VCaP (cell line): ENCODE measurements at regions not wholly inside any gene's neighbourhood (a gene's known extent, or its start where the extent isn't known, plus 50 kb on each side); places are given as distances from the start of the nearest gene placed in this dataset.

Experiments
- H3K27ac ChIP-seq: fragments of 450-650 bp; 2 replicates; pipeline ENCODE4 v1.5.1; 2017
- TF ChIP-seq, protein P1 (sequence below): fragments of 450-650 bp; conservative IDR thresholded peaks from 2 replicates; pipeline ENCODE4 v1.5.1; 2017; ENCODE audit warnings: mild to moderate bottlenecking, moderate library complexity

DNA sequence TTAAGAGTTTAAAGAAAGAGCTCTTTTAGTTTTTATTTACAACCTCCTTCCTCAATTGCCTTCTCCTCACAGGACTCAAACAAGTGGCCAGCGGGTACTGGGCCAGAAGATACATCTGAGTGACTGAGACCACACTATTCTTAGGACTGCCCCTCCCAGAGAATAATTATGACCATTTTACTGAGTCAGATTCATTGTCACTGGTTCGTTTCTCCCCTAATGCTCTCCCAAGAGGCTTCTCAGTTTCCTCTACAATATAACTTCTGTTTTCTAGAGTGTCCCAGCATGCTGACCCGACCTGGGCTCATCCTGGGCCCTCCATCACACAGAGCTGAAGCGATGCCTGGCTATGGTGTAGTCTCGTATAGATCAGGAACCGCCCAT lies 279.9 kb downstream of the CD83 start:
- TF ChIP-seq, protein P1, sequence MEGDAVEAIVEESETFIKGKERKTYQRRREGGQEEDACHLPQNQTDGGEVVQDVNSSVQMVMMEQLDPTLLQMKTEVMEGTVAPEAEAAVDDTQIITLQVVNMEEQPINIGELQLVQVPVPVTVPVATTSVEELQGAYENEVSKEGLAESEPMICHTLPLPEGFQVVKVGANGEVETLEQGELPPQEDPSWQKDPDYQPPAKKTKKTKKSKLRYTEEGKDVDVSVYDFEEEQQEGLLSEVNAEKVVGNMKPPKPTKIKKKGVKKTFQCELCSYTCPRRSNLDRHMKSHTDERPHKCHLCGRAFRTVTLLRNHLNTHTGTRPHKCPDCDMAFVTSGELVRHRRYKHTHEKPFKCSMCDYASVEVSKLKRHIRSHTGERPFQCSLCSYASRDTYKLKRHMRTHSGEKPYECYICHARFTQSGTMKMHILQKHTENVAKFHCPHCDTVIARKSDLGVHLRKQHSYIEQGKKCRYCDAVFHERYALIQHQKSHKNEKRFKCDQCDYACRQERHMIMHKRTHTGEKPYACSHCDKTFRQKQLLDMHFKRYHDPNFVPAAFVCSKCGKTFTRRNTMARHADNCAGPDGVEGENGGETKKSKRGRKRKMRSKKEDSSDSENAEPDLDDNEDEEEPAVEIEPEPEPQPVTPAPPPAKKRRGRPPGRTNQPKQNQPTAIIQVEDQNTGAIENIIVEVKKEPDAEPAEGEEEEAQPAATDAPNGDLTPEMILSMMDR, result no peak
- H3K27ac ChIP-seq, result no peak overlapping the region

DNA sequence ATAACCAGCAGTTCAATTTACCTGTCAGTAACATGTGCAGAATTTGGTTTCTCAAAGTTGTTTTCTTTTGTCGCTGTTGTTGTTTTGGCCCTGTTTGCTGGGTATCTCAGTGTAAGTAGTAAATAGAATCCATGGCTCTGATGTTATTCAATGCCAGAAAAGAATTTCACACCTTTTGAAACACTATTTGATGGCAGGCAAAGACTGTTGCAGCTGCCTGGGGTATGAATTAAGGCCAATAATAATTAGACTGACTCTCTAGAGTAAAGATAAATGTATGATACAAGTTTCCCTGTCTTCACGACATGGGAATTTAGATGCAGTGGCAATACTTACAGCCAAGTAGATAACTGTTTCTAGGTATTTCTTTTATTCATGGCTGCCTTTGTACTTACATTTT lies 281.4 kb downstream of the CD83 start:
- TF ChIP-seq, protein P1, result no peak
- H3K27ac ChIP-seq, result no peak overlapping the region

DNA sequence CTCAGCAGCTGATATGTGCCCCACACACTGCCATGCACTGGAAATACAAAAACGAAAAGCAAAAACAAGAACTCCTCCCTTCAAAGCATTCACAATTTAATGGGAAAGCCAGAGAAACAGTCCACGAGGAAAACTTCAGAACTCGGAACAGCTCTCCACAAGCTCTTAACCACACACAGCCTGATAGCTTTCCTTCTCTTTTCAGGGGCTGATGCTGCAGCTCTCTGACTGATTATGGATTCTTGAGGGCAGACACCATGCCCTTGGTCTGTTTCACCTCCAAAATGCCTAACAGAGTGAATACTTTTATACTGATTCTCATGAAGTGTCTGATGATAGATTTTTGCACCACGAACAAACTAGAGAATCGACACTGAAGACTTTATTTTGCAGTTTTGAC lies 282.1 kb downstream of the CD83 start:
- TF ChIP-seq, protein P1, result no peak
- no peak overlapping the region for H3K27ac ChIP-seq

DNA sequence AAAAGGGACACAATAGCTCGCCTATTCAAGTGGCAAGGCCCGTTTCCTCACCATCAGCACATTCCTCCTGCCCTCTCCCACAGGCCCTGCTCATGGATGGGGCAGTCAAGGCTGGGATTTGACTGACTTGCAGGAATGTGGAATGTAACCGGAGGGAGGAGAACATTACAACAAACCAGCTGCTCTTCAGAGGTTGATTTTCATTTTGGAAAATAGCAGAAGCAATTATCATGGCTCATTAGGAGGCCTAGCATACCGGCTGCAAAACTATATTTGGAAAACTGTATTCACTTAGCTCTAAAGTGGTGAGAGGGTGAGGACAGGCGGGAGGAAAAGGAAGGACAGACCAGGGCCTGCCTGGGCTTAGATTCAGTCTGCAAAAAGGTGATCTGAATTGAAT lies 283.7 kb downstream of the CD83 start:
- TF ChIP-seq, protein P1, result no peak
- H3K27ac ChIP-seq, result no peak overlapping the region

DNA sequence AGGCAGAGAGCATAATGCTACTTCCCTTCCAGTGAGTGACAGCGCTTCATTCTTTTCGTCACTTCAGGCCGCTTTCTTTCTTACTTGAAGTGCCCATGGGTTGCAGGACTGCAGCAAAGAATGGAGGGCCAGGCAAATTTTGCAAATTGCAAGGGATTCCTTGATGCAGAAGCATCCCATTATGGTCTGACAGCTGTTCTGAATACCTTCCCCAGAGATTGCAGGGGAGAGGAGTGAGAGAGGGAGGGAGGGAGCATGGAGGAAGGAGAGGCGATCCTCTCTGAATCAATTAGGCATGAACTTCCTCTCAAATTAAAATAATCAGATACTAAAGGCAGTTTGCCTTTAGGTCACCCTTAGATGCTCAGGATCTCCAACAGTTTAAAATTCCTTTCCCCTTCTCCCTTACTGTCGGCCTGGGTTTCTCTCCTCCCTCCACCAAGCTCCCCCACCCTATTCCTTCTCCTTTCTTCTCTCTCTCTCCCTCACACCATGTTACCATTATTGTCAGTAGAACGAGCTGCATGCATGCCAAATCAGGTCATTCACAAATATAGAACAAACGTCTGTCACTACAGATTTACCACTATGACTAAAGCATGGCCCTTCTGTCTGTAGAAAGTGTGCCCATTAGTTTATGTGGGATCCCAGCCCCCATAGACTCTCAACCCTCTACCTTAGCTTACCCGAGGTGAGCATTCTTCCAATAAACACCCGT lies 289.2 kb downstream of the CD83 start:
- TF ChIP-seq, protein P1, result no peak
- no peak overlapping the region for H3K27ac ChIP-seq

DNA sequence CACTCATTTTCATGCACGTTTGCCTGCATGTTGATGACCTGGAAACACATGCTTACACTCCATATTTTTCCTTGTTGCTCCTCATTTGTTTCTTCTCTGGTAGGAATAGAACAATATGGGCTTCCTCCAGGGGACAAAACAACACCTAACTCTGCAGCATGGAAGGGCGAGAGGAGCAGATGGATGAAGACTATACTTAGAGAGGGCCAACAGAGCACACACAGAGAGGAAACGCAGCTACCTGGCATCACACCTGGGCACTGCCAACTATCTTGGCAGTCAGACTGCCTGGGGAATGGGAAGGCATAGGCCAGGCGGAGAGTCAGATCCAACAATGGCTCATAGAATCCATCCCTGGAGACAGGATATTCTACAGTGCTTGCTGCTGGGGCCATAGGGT lies 290.9 kb downstream of the CD83 start:
- no peak overlapping the region for H3K27ac ChIP-seq
- TF ChIP-seq, protein P1, result no peak

DNA sequence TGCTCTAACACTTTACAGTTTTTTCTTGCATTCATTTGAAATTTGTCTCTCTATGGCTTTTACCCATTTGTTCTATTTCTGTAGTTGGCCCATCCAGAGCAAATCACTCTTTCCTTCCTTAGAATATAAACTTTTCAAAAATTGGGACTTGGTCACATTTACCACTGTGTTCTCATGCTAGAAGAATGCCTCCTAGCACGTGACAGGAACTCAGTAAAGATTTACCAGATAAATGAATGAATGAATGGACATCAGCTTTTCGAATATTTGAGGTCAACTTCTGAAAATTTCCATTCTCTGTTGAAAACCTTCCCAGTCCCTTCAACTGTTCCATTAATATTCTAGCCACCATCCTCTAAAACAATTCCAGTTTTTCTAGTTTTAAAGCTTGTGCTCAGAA lies 294.5 kb downstream of the CD83 start:
- TF ChIP-seq, protein P1, result no peak
- no peak overlapping the region for H3K27ac ChIP-seq
